ENCODE measurements at regions not wholly inside any gene's neighbourhood (a gene's known extent, or its start where the extent isn't known, plus 50 kb on each side); places are given as distances from the start of the nearest gene placed in this dataset.

GRCh38 chr15:48003441-48003840 lies 117.3 kb upstream of the SLC24A5 start:
- no peak overlapping the region for H3K4me3 ChIP-seq (ENCODE audit: low read depth, low read length)
- in situ Hi-C loops (cut with HindIII; ENCODE audit: low sequenced_read_pairs) = no loop called here
- DNase-seq (ENCODE audit: low read depth) = no peak
- no peak for TF ChIP-seq CTCF (IDR thresholded peaks at IDR 0.05; ENCODE audit: low read depth, low read length, missing control alignments)

- no peak for TF ChIP-seq CTCF (IDR thresholded peaks at IDR 0.05; ENCODE audit: low read depth, low read length, missing control alignments)
- DNase-seq (ENCODE audit: low read depth) = no peak
- in situ Hi-C loops (cut with HindIII; ENCODE audit: low sequenced_read_pairs) = no loop called here
- no peak overlapping the region for H3K4me3 ChIP-seq (ENCODE audit: low read depth, low read length)
Measured at GRCh38 chr15:48005077-48005476, 115.7 kb upstream of the SLC24A5 start.

- TF ChIP-seq CTCF (IDR thresholded peaks at IDR 0.05; ENCODE audit: low read depth, low read length, missing control alignments) = no peak
- DNase-seq (ENCODE audit: low read depth) = no peak
Measured at GRCh38 chr15:48006031-48006511, 114.7 kb upstream of the SLC24A5 start.

GRCh38 chr15:48010316-48010715 lies 110.5 kb upstream of the SLC24A5 start:
- H3K4me3 ChIP-seq (ENCODE audit: low read depth, low read length) = no peak overlapping the region
- no peak for TF ChIP-seq CTCF (IDR thresholded peaks at IDR 0.05; ENCODE audit: low read depth, low read length, missing control alignments)
- DNase-seq (ENCODE audit: low read depth) = no peak
- in situ Hi-C loops (cut with HindIII; ENCODE audit: low sequenced_read_pairs) = no loop called here

More at GRCh38 chr15:48006031-48006511, 114.7 kb upstream of the SLC24A5 start:
- H3K4me3 ChIP-seq (ENCODE audit: low read depth, low read length) = no peak overlapping the region
- in situ Hi-C loops (cut with HindIII; ENCODE audit: low sequenced_read_pairs) = no loop called here

- no peak overlapping the region for H3K4me3 ChIP-seq (ENCODE audit: low read depth, low read length)
- in situ Hi-C loops (cut with HindIII; ENCODE audit: low sequenced_read_pairs) = no loop called here
- TF ChIP-seq CTCF (IDR thresholded peaks at IDR 0.05; ENCODE audit: low read depth, low read length, missing control alignments) = no peak
- DNase-seq (ENCODE audit: low read depth) = no peak
Measured at GRCh38 chr15:48012191-48012590, 108.6 kb upstream of the SLC24A5 start.

GRCh38 chr15:48016865-48017264 lies 103.9 kb upstream of the SLC24A5 start:
- TF ChIP-seq CTCF (IDR thresholded peaks at IDR 0.05; ENCODE audit: low read depth, low read length, missing control alignments) = no peak
- in situ Hi-C loops (cut with HindIII; ENCODE audit: low sequenced_read_pairs) = no loop called here
- H3K4me3 ChIP-seq (ENCODE audit: low read depth, low read length) = no peak overlapping the region
- no peak for DNase-seq (ENCODE audit: low read depth)

- in situ Hi-C loops (cut with HindIII; ENCODE audit: low sequenced_read_pairs) = no loop called here
- TF ChIP-seq CTCF (IDR thresholded peaks at IDR 0.05; ENCODE audit: low read depth, low read length, missing control alignments) = no peak
- H3K4me3 ChIP-seq (ENCODE audit: low read depth, low read length) = no peak overlapping the region
- DNase-seq (ENCODE audit: low read depth) = no peak
Measured at GRCh38 chr15:48017747-48018146, 103.0 kb upstream of the SLC24A5 start.

Measured in astrocyte of the cerebellum (primary cell).